ENCODE measurements at regions not wholly inside any gene's neighbourhood (a gene's known extent, or its start where the extent isn't known, plus 50 kb on each side); places are given as distances from the start of the nearest gene placed in this dataset.
A peak's percentile ranks its signal among the peaks of the same experiment; 100 is the strongest.

GRCh38 chr3:159798951-159799350 is 189.7 kb upstream of the IL12A start:
- Histone ChIP-seq H3K27me3 (ENCODE audit: low read depth) (no peaks in the 10 kb centered on the region), H3K4me3 (no peak overlapping the region), H3K4me1 (peaks cover 20% of the 10 kb centered on the region), H3K27ac (peak overlapping the region; percentile 79), H3K9me3 (no peaks in the 10 kb centered on the region), H3K36me3 (no peaks in the 10 kb centered on the region)
- ATAC-seq, result peak; percentile 94 to 95
- intact Hi-C loops (cut with DNase I), result no loop called here
- no peak for DNase-seq
- TF ChIP-seq CTCF (IDR thresholded peaks at IDR 0.05), result no peak

GRCh38 chr3:159800434-159801155 is 188.0 kb upstream of the IL12A start:
- no peaks in the 10 kb centered on the region for H3K27me3 ChIP-seq (ENCODE audit: low read depth)
- H3K4me1 ChIP-seq, result peaks cover 29% of the 10 kb centered on the region
- ATAC-seq, result no peak
- no peaks in the 10 kb centered on the region for H3K36me3 ChIP-seq
- H3K27ac ChIP-seq, result peak overlapping the region; percentile 79
- H3K4me3 ChIP-seq, result no peak overlapping the region
- no peak for TF ChIP-seq CTCF (IDR thresholded peaks at IDR 0.05)
- intact Hi-C loops (cut with DNase I), result loop anchor here (10.0 kb wide), 2 partner anchors 176 to 536 kb away; no protein-coding TSS in a partner anchor
- no peaks in the 10 kb centered on the region for H3K9me3 ChIP-seq
- no peak for DNase-seq

GRCh38 chr3:159802864-159803263 is 185.8 kb upstream of the IL12A start:
- Histone ChIP-seq H3K27me3 (ENCODE audit: low read depth) (no peaks in the 10 kb centered on the region), H3K36me3 (no peaks in the 10 kb centered on the region), H3K27ac (no peak overlapping the region), H3K4me1 (peaks cover 44% of the 10 kb centered on the region), H3K9me3 (no peaks in the 10 kb centered on the region), H3K4me3 (no peak overlapping the region)
- ATAC-seq (no peak), DNase-seq (no peak)
- intact Hi-C loops (cut with DNase I), result loop anchor here (10.0 kb wide), 2 partner anchors 178 to 538 kb away; no protein-coding TSS in a partner anchor
- no peak for TF ChIP-seq CTCF (IDR thresholded peaks at IDR 0.05)

GRCh38 chr3:159803459-159803858 is 185.2 kb upstream of the IL12A start:
- Histone ChIP-seq H3K4me1 (peaks cover 43% of the 10 kb centered on the region), H3K4me3 (no peak overlapping the region), H3K36me3 (no peaks in the 10 kb centered on the region), H3K27ac (no peak overlapping the region), H3K27me3 (ENCODE audit: low read depth) (no peaks in the 10 kb centered on the region), H3K9me3 (no peaks in the 10 kb centered on the region)
- TF ChIP-seq CTCF (IDR thresholded peaks at IDR 0.05), result no peak
- ATAC-seq (no peak), DNase-seq (no peak)
- intact Hi-C loops (cut with DNase I), result loop anchor here (10.0 kb wide), 2 partner anchors 179 to 539 kb away; no protein-coding TSS in a partner anchor

- Histone ChIP-seq H3K27me3 (ENCODE audit: low read depth) (no peaks in the 10 kb centered on the region), H3K4me1 (peaks cover 34% of the 10 kb centered on the region), H3K4me3 (no peak overlapping the region), H3K27ac (no peak overlapping the region), H3K9me3 (no peaks in the 10 kb centered on the region), H3K36me3 (no peaks in the 10 kb centered on the region)
- intact Hi-C loops (cut with DNase I), result loop anchor here (10.0 kb wide), 2 partner anchors 180 to 540 kb away; no protein-coding TSS in a partner anchor
- ATAC-seq, result peak; percentile 91 to 93
- TF ChIP-seq CTCF (IDR thresholded peaks at IDR 0.05), result peak; percentile 85
- peak; percentile 49 for DNase-seq
Measured at GRCh38 chr3:159804726-159805410, 183.8 kb upstream of the IL12A start.
